ENCODE measurements at regions not wholly inside any gene's neighbourhood (a gene's known extent, or its start where the extent isn't known, plus 50 kb on each side); places are given as distances from the start of the nearest gene placed in this dataset.

- no peak for DNase-seq
Measured at GRCh38 chr3:168205451-168205850, 109.7 kb upstream of the GOLIM4 start.

- DNase-seq = no peak
Measured at GRCh38 chr3:168197162-168197561, 101.4 kb upstream of the GOLIM4 start.

GRCh38 chr3:168191856-168192255, 96.1 kb upstream of the GOLIM4 start:
- no peak for DNase-seq

- no peak for DNase-seq
Measured at GRCh38 chr3:168187233-168187632, 91.5 kb upstream of the GOLIM4 start.

- DNase-seq = no peak
Measured at GRCh38 chr3:168186293-168186983, 90.7 kb upstream of the GOLIM4 start.

- no peak for DNase-seq
Measured at GRCh38 chr3:168183774-168184173, 88.0 kb upstream of the GOLIM4 start.

- DNase-seq = no peak
Measured at GRCh38 chr3:168168743-168169142, 73.0 kb upstream of the GOLIM4 start.

- DNase-seq = peak; percentile 10 to 30
Measured at GRCh38 chr3:168165390-168166269, 69.9 kb upstream of the GOLIM4 start.

- no peak for DNase-seq
Measured at GRCh38 chr3:168162172-168162571, 66.4 kb upstream of the GOLIM4 start.

- DNase-seq = no peak
Measured at GRCh38 chr3:168161696-168162095, 66.0 kb upstream of the GOLIM4 start.

- DNase-seq = no peak
Measured at GRCh38 chr3:168157903-168158302, 62.2 kb upstream of the GOLIM4 start.

- DNase-seq = no peak
Measured at GRCh38 chr3:168157099-168157700, 61.5 kb upstream of the GOLIM4 start.

- no peak for DNase-seq
Measured at GRCh38 chr3:168156479-168156878, 60.8 kb upstream of the GOLIM4 start.

GRCh38 chr3:168155303-168155702, 59.6 kb upstream of the GOLIM4 start:
- no peak for DNase-seq

- no peak for DNase-seq
Measured at GRCh38 chr3:168154089-168154488, 58.4 kb upstream of the GOLIM4 start.

- no peak for DNase-seq
Measured at GRCh38 chr3:168152149-168152548, 56.4 kb upstream of the GOLIM4 start.

Data from CD4-positive, alpha-beta T cell treated with Interleukin-1 beta for 1 hour (primary cell).